ENCODE measurements at regions not wholly inside any gene's neighbourhood (a gene's known extent, or its start where the extent isn't known, plus 50 kb on each side); places are given as distances from the start of the nearest gene placed in this dataset.

- Histone ChIP-seq H3F3A (ENCODE audit: insufficient read depth, low read length) (no peaks in the 10 kb centered on the region), H3K9me3 (replicated peaks; ENCODE audit: insufficient read depth, low read length) (no peaks in the 10 kb centered on the region), H3K79me2 (ENCODE audit: low read length) (no peaks in the 10 kb centered on the region), H3K4me2 (ENCODE audit: low read depth, low read length) (no peak overlapping the region), H3K27ac (ENCODE audit: low read length) (no peak overlapping the region), H4K20me1 (ENCODE audit: insufficient read depth, low read length) (no peaks in the 10 kb centered on the region), H2AFZ (ENCODE audit: low read length) (no peak overlapping the region), H3K27me3 (replicated peaks; ENCODE audit: insufficient read depth, low read length) (no peaks in the 10 kb centered on the region), H3K4me1 (ENCODE audit: low read length) (peaks cover 17% of the 10 kb centered on the region), H3K36me3 (replicated peaks; ENCODE audit: insufficient read depth, low read length) (no peaks in the 10 kb centered on the region), H3K4me3 (ENCODE audit: low read length) (no peak overlapping the region), H3K9ac (ENCODE audit: low read length) (no peak overlapping the region), H3K9me2 (replicated peaks; ENCODE audit: insufficient read depth, low read length) (no peaks in the 10 kb centered on the region)
- no peak for TF ChIP-seq EZH2phosphoT487 (IDR thresholded peaks at IDR 0.05; ENCODE audit: low read length)
- no peak for TF ChIP-seq CTCF (IDR thresholded peaks at IDR 0.05; ENCODE audit: low read length)
- TF ChIP-seq EZH2 (optimal IDR thresholded peaks at IDR 0.05; ENCODE audit: low read depth, low read length): no peak
- no peak for DNase-seq
Measured at GRCh38 chr5:5983261-5983980, 394.9 kb downstream of the MED10 start.

DNA sequence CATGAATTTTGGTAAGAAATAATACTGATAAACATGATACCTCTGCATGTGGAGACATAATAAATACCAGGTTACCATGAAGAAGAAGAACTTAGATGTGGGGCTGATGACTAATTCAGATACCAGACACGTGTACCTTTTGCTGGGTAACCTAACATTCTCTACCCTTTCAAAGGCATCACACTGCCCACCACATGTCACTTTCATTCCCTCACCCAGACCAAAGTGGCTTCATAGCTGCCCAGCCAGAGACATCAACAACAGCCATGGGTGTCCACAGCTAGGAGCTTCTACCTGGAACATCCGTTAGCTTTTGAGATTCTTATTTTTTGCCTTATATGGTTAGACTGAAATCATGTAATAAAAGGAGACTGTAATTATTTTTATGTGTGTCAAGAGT is 396.8 kb downstream of the MED10 start:
- H3K36me3 ChIP-seq (replicated peaks; ENCODE audit: insufficient read depth, low read length): no peaks in the 10 kb centered on the region
- no peaks in the 10 kb centered on the region for H3K79me2 ChIP-seq (ENCODE audit: low read length)
- no peak for TF ChIP-seq EZH2phosphoT487 (IDR thresholded peaks at IDR 0.05; ENCODE audit: low read length)
- TF ChIP-seq CTCF (IDR thresholded peaks at IDR 0.05; ENCODE audit: low read length): no peak
- TF ChIP-seq EZH2 (optimal IDR thresholded peaks at IDR 0.05; ENCODE audit: low read depth, low read length): no peak
- H3K27me3 ChIP-seq (replicated peaks; ENCODE audit: insufficient read depth, low read length): no peaks in the 10 kb centered on the region
- H3K9ac ChIP-seq (ENCODE audit: low read length): no peak overlapping the region
- no peaks in the 10 kb centered on the region for H4K20me1 ChIP-seq (ENCODE audit: insufficient read depth, low read length)
- no peaks in the 10 kb centered on the region for H3F3A ChIP-seq (ENCODE audit: insufficient read depth, low read length)
- H3K4me1 ChIP-seq (ENCODE audit: low read length): peaks cover 17% of the 10 kb centered on the region
- no peak overlapping the region for H3K27ac ChIP-seq (ENCODE audit: low read length)
- no peak overlapping the region for H3K4me2 ChIP-seq (ENCODE audit: low read depth, low read length)
- H3K9me2 ChIP-seq (replicated peaks; ENCODE audit: insufficient read depth, low read length): no peaks in the 10 kb centered on the region
- no peak overlapping the region for H2AFZ ChIP-seq (ENCODE audit: low read length)
- DNase-seq: no peak
- H3K4me3 ChIP-seq (ENCODE audit: low read length): no peak overlapping the region
- H3K9me3 ChIP-seq (replicated peaks; ENCODE audit: insufficient read depth, low read length): no peaks in the 10 kb centered on the region

GRCh38 chr5:5980538-5980895 is 397.8 kb downstream of the MED10 start:
- H4K20me1 ChIP-seq (ENCODE audit: insufficient read depth, low read length): no peaks in the 10 kb centered on the region
- no peaks in the 10 kb centered on the region for H3K9me2 ChIP-seq (replicated peaks; ENCODE audit: insufficient read depth, low read length)
- no peaks in the 10 kb centered on the region for H3F3A ChIP-seq (ENCODE audit: insufficient read depth, low read length)
- no peak overlapping the region for H3K4me3 ChIP-seq (ENCODE audit: low read length)
- no peak for DNase-seq
- H3K9ac ChIP-seq (ENCODE audit: low read length): no peak overlapping the region
- H3K27me3 ChIP-seq (replicated peaks; ENCODE audit: insufficient read depth, low read length): no peaks in the 10 kb centered on the region
- no peaks in the 10 kb centered on the region for H3K9me3 ChIP-seq (replicated peaks; ENCODE audit: insufficient read depth, low read length)
- no peaks in the 10 kb centered on the region for H3K36me3 ChIP-seq (replicated peaks; ENCODE audit: insufficient read depth, low read length)
- H3K4me1 ChIP-seq (ENCODE audit: low read length): peaks cover 17% of the 10 kb centered on the region
- H3K79me2 ChIP-seq (ENCODE audit: low read length): no peaks in the 10 kb centered on the region
- TF ChIP-seq CTCF (IDR thresholded peaks at IDR 0.05; ENCODE audit: low read length) (no peak), EZH2 (optimal IDR thresholded peaks at IDR 0.05; ENCODE audit: low read depth, low read length) (no peak), EZH2phosphoT487 (IDR thresholded peaks at IDR 0.05; ENCODE audit: low read length) (no peak)
- no peak overlapping the region for H3K27ac ChIP-seq (ENCODE audit: low read length)
- H3K4me2 ChIP-seq (ENCODE audit: low read depth, low read length): no peak overlapping the region
- H2AFZ ChIP-seq (ENCODE audit: low read length): no peak overlapping the region

Measured in MM.1S (cell line).